ENCODE measurements at regions not wholly inside any gene's neighbourhood (a gene's known extent, or its start where the extent isn't known, plus 50 kb on each side); places are given as distances from the start of the nearest gene placed in this dataset.

- TF ChIP-seq CTCF (IDR thresholded peaks at IDR 0.05; ENCODE audit: low read depth, low read length): no peak
- no peak for DNase-seq (ENCODE audit: extremely low read depth, low read depth)
Observed at GRCh38 chr1:114342376-114342775, 168.6 kb downstream of the TRIM33 start.

GRCh38 chr1:114341856-114342255 is 169.1 kb downstream of the TRIM33 start:
- no peak for TF ChIP-seq CTCF (IDR thresholded peaks at IDR 0.05; ENCODE audit: low read depth, low read length)
- no peak for DNase-seq (ENCODE audit: extremely low read depth, low read depth)

- DNase-seq (ENCODE audit: extremely low read depth, low read depth): no peak
- no peak for TF ChIP-seq CTCF (IDR thresholded peaks at IDR 0.05; ENCODE audit: low read depth, low read length)
Observed at GRCh38 chr1:114341299-114341698, 169.7 kb downstream of the TRIM33 start.

GRCh38 chr1:114340892-114341291 is 170.1 kb downstream of the TRIM33 start:
- TF ChIP-seq CTCF (IDR thresholded peaks at IDR 0.05; ENCODE audit: low read depth, low read length): no peak
- no peak for DNase-seq (ENCODE audit: extremely low read depth, low read depth)

- no peak for TF ChIP-seq CTCF (IDR thresholded peaks at IDR 0.05; ENCODE audit: low read depth, low read length)
- no peak for DNase-seq (ENCODE audit: extremely low read depth, low read depth)
Observed at GRCh38 chr1:114339379-114339778, 171.6 kb downstream of the TRIM33 start.

- DNase-seq (ENCODE audit: extremely low read depth, low read depth): no peak
- TF ChIP-seq CTCF (IDR thresholded peaks at IDR 0.05; ENCODE audit: low read depth, low read length): no peak
Observed at GRCh38 chr1:114338191-114338890, 172.7 kb downstream of the TRIM33 start.

GRCh38 chr1:114337417-114337816 is 173.6 kb downstream of the TRIM33 start:
- no peak for TF ChIP-seq CTCF (IDR thresholded peaks at IDR 0.05; ENCODE audit: low read depth, low read length)
- no peak for DNase-seq (ENCODE audit: extremely low read depth, low read depth)
